IMR-90 (cell line): ENCODE measurements at regions not wholly inside any gene's neighbourhood (a gene's known extent, or its start where the extent isn't known, plus 50 kb on each side); places are given as distances from the start of the nearest gene placed in this dataset.

ENCODE experiments used
- ATAC-seq: fragments of 200-7000 bp; cut with Tn5 transposase; 2 replicates; pipeline ENCODE4 v1.9.1; 2020; ENCODE audit warnings: low read depth, mild to moderate bottlenecking, moderate library complexity
- BruUV-seq: library from RNA; stranded (reverse); fragments of 400-500 nt; replicated peaks from 2 replicates; lab custom pipeline; 2021; lab: Mats Ljungman, UMichigan
- CTCF ChIA-PET: fragments of 300-600 bp; formaldehyde crosslinking; extraction: SDS; loops from one replicate; lab custom pipeline; 2021; ENCODE audit warnings: antibody characterized with exemption; lab: Yijun Ruan, JAX
- POLR2A ChIA-PET: fragments of 300-600 bp; sonication (Branson Sonifier 250); formaldehyde crosslinking; loops from one replicate; lab custom pipeline; 2022; ENCODE audit warnings: antibody characterized with exemption; ENCODE audit not compliant: unreplicated experiment; lab: Charles Lee
- DNase-seq: peaks from one replicate; pipeline ENCODE4 v3.0.0; 2013
- H2AFZ ChIP-seq: replicated peaks from 2 replicates; pipeline ENCODE3; 2013; ENCODE audit warnings: low read length, mild to moderate bottlenecking; ENCODE audit not compliant: poor library complexity
- H2AK5ac ChIP-seq: 2 replicates; pipeline ENCODE4 v1.6.1; 2013; ENCODE audit warnings: low read depth, low read length, inconsistent platforms
- H2AK9ac ChIP-seq: replicated peaks from 2 replicates; pipeline ENCODE3; 2013; ENCODE audit warnings: mild to moderate bottlenecking, low read depth, low read length, moderate library complexity; ENCODE audit not compliant: poor library complexity
- H2BK120ac ChIP-seq: 2 replicates; pipeline ENCODE4 v1.6.1; 2013; ENCODE audit warnings: low read depth, low read length, inconsistent platforms
- H2BK15ac ChIP-seq: 3 replicates; pipeline ENCODE4 v1.6.1; 2013; ENCODE audit warnings: low read depth, low read length, inconsistent platforms
- H2BK20ac ChIP-seq: 2 replicates; pipeline ENCODE4 v1.6.1; 2013; ENCODE audit warnings: low read depth, mild to moderate bottlenecking, inconsistent platforms, low read length, moderate library complexity
- H2BK5ac ChIP-seq: 2 replicates; pipeline ENCODE4 v1.6.1; 2013; ENCODE audit warnings: mild to moderate bottlenecking, low read depth, low read length, inconsistent platforms; ENCODE audit not compliant: poor library complexity, severe bottlenecking
- H3K14ac ChIP-seq: replicated peaks from 2 replicates; pipeline ENCODE4 v1.6.1; 2013; ENCODE audit warnings: low read depth, low read length, inconsistent platforms
- H3K18ac ChIP-seq: 2 replicates; pipeline ENCODE4 v1.6.1; 2013; ENCODE audit warnings: low read depth, low read length, control low read depth
- H3K23ac ChIP-seq: 2 replicates; pipeline ENCODE4 v1.6.1; 2013; ENCODE audit warnings: low read depth, low read length, inconsistent platforms
- H3K27ac ChIP-seq: 2 replicates; pipeline ENCODE4 v1.5.1; 2013; ENCODE audit warnings: mild to moderate bottlenecking, control low read depth, low read length; ENCODE audit not compliant: insufficient read depth
- H3K27me3 ChIP-seq: 2 replicates; pipeline ENCODE4 v1.6.1; 2013; ENCODE audit warnings: low read length; ENCODE audit not compliant: control insufficient read depth, insufficient read depth
- H3K36me3 ChIP-seq: 2 replicates; pipeline ENCODE4 v1.6.1; 2013; ENCODE audit warnings: low read length, mixed read lengths; ENCODE audit not compliant: control insufficient read depth, insufficient read depth
- H3K4ac ChIP-seq: 2 replicates; pipeline ENCODE4 v1.6.1; 2013; ENCODE audit warnings: low read depth, low read length, inconsistent platforms
- H3K4me1 ChIP-seq: 2 replicates; pipeline ENCODE4 v1.6.1; 2013; ENCODE audit warnings: low read length, mixed read lengths; ENCODE audit not compliant: control insufficient read depth, insufficient read depth
- H3K4me2 ChIP-seq: 2 replicates; pipeline ENCODE4 v1.6.1; 2013; ENCODE audit warnings: low read depth, mild to moderate bottlenecking, control low read depth, low read length, moderate library complexity
- H3K4me3 ChIP-seq: 2 replicates; pipeline ENCODE4 v1.5.1; 2013; ENCODE audit warnings: low read depth, mild to moderate bottlenecking, control low read depth, low read length, moderate library complexity; ENCODE audit not compliant: insufficient read depth
- H3K56ac ChIP-seq: 2 replicates; pipeline ENCODE4 v1.6.1; 2013; ENCODE audit warnings: low read length, inconsistent platforms; ENCODE audit not compliant: insufficient read depth; ENCODE audit errors: extremely low read depth
- H3K79me1 ChIP-seq, 2 experiments: 2 replicates each; pipeline ENCODE4 v1.6.1; 2013; ENCODE audit warnings: low read length in 2 of 2, inconsistent platforms in 1 of 2, low read depth in 1 of 2
- H3K9ac ChIP-seq: 2 replicates; pipeline ENCODE4 v1.6.1; 2013; ENCODE audit warnings: low read depth, low read length, control low read depth
- H3K9me1 ChIP-seq: 2 replicates; pipeline ENCODE4 v1.6.1; 2013; ENCODE audit warnings: low read length, inconsistent platforms; ENCODE audit not compliant: insufficient read depth
- H3K9me3 ChIP-seq: 2 replicates; pipeline ENCODE4 v1.6.1; 2013; ENCODE audit warnings: low read length; ENCODE audit not compliant: control insufficient read depth, insufficient read depth
- H4K20me1 ChIP-seq: 2 replicates; pipeline ENCODE4 v1.6.1; 2013; ENCODE audit warnings: low read length, inconsistent platforms; ENCODE audit not compliant: insufficient read depth
- H4K5ac ChIP-seq: 2 replicates; pipeline ENCODE4 v1.6.1; 2013; ENCODE audit warnings: mild to moderate bottlenecking, low read depth, low read length, control low read depth
- H4K8ac ChIP-seq, 2 experiments: 2 replicates each; pipeline ENCODE4 v1.6.1; 2013; ENCODE audit warnings: low read depth in 2 of 2, low read length in 2 of 2, control low read depth in 1 of 2, inconsistent platforms in 1 of 2
- H4K91ac ChIP-seq: 2 replicates; pipeline ENCODE4 v1.6.1; 2013; ENCODE audit warnings: low read depth, low read length, inconsistent platforms; ENCODE audit not compliant: insufficient read depth
- MXI1 ChIP-seq: IDR thresholded peaks from 2 replicates; pipeline ENCODE4 v1.6.1; 2012; ENCODE audit warnings: low read depth, mild to moderate bottlenecking, low read length, moderate library complexity, borderline replicate concordance
- USF2 ChIP-seq: fragments of 150-350 bp; IDR thresholded peaks from 2 replicates; pipeline ENCODE4 v1.6.1; 2017; ENCODE audit warnings: mild to moderate bottlenecking, antibody characterized with exemption, low read length, low read depth
- WGBS, 2 experiments: methylation state at CpG; one replicate each; pipeline versions ENCODE4 v1.1.5 to v1.1.7; 2013; ENCODE audit warnings: missing lambda C conversion rate in 2 of 2; ENCODE audit not compliant: insufficient read length in 1 of 2; ENCODE audit errors: extremely low coverage in 2 of 2; 5-methylcytosine and 5-hydroxymethylcytosine counted together
- dilution Hi-C: fragments of 300-500 bp; cut with HindIII; formaldehyde crosslinking; loops from one replicate; pipeline ENCODE4 v1.14.3; 2018; ENCODE audit warnings: low sequenced_read_pairs; ENCODE audit not compliant: unreplicated experiment
- in situ Hi-C: fragments of 300-500 bp; cut with MboI; formaldehyde crosslinking; loops from 3 replicates; pipeline ENCODE4 v1.14.3; 2019; ENCODE audit warnings: low sequenced_read_pairs, inconsistent platforms, mixed read lengths
- intact Hi-C: fragments of 100-400 bp; cut with micrococcal nuclease; formaldehyde crosslinking; loops from 2 replicates; pipeline ENCODE4 v1.10.0; 2022

- Histone ChIP-seq H2BK20ac (no peak overlapping the region), H4K8ac (no peak overlapping the region), H3K4me3 (no peak overlapping the region), H4K5ac (no peak overlapping the region), H3K23ac (no peak overlapping the region), H3K56ac (no peak overlapping the region), H3K9ac (no peak overlapping the region), H2BK15ac (no peak overlapping the region), H3K27ac (no peak overlapping the region), H2AK9ac (no peak overlapping the region), H3K4ac (no peak overlapping the region), H3K9me3 (no peaks in the 10 kb centered on the region), H3K4me1 (no peaks in the 10 kb centered on the region), H3K18ac (no peak overlapping the region), H3K9me1 (no peaks in the 10 kb centered on the region), H2AFZ (peak overlapping the region; percentile 23), H3K4me2 (no peak overlapping the region), H4K91ac (no peak overlapping the region), H4K20me1 (no peaks in the 10 kb centered on the region), H3K79me1 (no peaks in the 10 kb centered on the region), H2BK5ac (no peak overlapping the region), H3K36me3 (no peaks in the 10 kb centered on the region), H3K27me3 (peaks cover 26% of the 10 kb centered on the region), H3K14ac (no peak overlapping the region), H2AK5ac (no peak overlapping the region), H2BK120ac (no peak overlapping the region)
- no peak for TF ChIP-seq MXI1
- TF ChIP-seq USF2: no peak
- dilution Hi-C loops (no loop called here), intact Hi-C loops (no loop called here), in situ Hi-C loops (no loop called here)
- CTCF ChIA-PET: no interaction called here
- DNase-seq (no peak), ATAC-seq (no peak)
- 13% methylated on average over 7 of the region's 16 CpGs; no CpG with 5 or more reads in 1 of the 2 experiments for WGBS, 2 experiments
- POLR2A ChIA-PET: no interaction called here
- no TSS peak for BruUV-seq
Measured at GRCh38 chr2:236988690-236989624, 96.7 kb upstream of the COPS8 start.
